ENCODE measurements at regions not wholly inside any gene's neighbourhood (a gene's known extent, or its start where the extent isn't known, plus 50 kb on each side); places are given as distances from the start of the nearest gene placed in this dataset.
"Not testable (repeated sequence)": the region's sequence is repeated elsewhere in the genome, so short reads cannot be mapped to it uniquely, and the experiment has no call there.

- no peak for DNase-seq
These were observed 228.7 kb downstream of the TUSC1 start for GRCh38 chr9:25449503-25449902.

- DNase-seq, result not testable (repeated sequence)
These were observed 232.5 kb downstream of the TUSC1 start for GRCh38 chr9:25445721-25446120.

GRCh38 chr9:25442526-25442925, 235.7 kb downstream of the TUSC1 start:
- no peak for DNase-seq

GRCh38 chr9:25427898-25428297, 250.3 kb downstream of the TUSC1 start:
- DNase-seq, result no peak

GRCh38 chr9:25427290-25427689, 251.0 kb downstream of the TUSC1 start:
- no peak for DNase-seq

GRCh38 chr9:25421560-25421959, 256.7 kb downstream of the TUSC1 start:
- no peak for DNase-seq

GRCh38 chr9:25418974-25419373, 259.3 kb downstream of the TUSC1 start:
- no peak for DNase-seq

GRCh38 chr9:25415718-25416117, 262.5 kb downstream of the TUSC1 start:
- no peak for DNase-seq

GRCh38 chr9:25412646-25413045, 265.6 kb downstream of the TUSC1 start:
- no peak for DNase-seq

- no peak for DNase-seq
These were observed 280.5 kb downstream of the TUSC1 start for GRCh38 chr9:25397746-25398145.

- no peak for DNase-seq
These were observed 281.4 kb downstream of the TUSC1 start for GRCh38 chr9:25396828-25397227.

- no peak for DNase-seq
These were observed 297.1 kb downstream of the TUSC1 start for GRCh38 chr9:25381141-25381540.

GRCh38 chr9:25377039-25377438, 301.2 kb downstream of the TUSC1 start:
- DNase-seq, result no peak

GRCh38 chr9:25374281-25374680, 304.0 kb downstream of the TUSC1 start:
- no peak for DNase-seq

- no peak for DNase-seq
These were observed 311.3 kb downstream of the TUSC1 start for GRCh38 chr9:25366906-25367305.

- DNase-seq, result no peak
These were observed 324.5 kb downstream of the TUSC1 start for GRCh38 chr9:25353783-25354182.

- peak; percentile 2 for DNase-seq
These were observed 328.2 kb downstream of the TUSC1 start for GRCh38 chr9:25350011-25350410.

GRCh38 chr9:25322142-25322541, 356.1 kb downstream of the TUSC1 start:
- DNase-seq, result no peak

- DNase-seq, result no peak
These were observed 367.3 kb downstream of the TUSC1 start for GRCh38 chr9:25310961-25311360.

- no peak for DNase-seq
These were observed 369.7 kb downstream of the TUSC1 start for GRCh38 chr9:25308549-25308948.

- DNase-seq, result no peak
These were observed 375.6 kb downstream of the TUSC1 start for GRCh38 chr9:25302601-25303000.

GRCh38 chr9:25288195-25288594, 390.0 kb downstream of the TUSC1 start:
- DNase-seq, result not testable (repeated sequence)

GRCh38 chr9:25284365-25284764, 393.9 kb downstream of the TUSC1 start:
- DNase-seq, result no peak

- no peak for DNase-seq
These were observed 395.3 kb downstream of the TUSC1 start for GRCh38 chr9:25282946-25283345.

- DNase-seq, result no peak
These were observed 416.8 kb downstream of the TUSC1 start for GRCh38 chr9:25261445-25261844.

- DNase-seq, result no peak
These were observed 418.2 kb downstream of the TUSC1 start for GRCh38 chr9:25260046-25260445.

Measured in NCI-H146 (cell line).